Neuronal stem cell (in vitro differentiated cells): ENCODE measurements at regions not wholly inside any gene's neighbourhood (a gene's known extent, or its start where the extent isn't known, plus 50 kb on each side); places are given as distances from the start of the nearest gene placed in this dataset.

Experiments used
- DNase-seq: peaks from one replicate; pipeline ENCODE4 v3.0.0-alpha.2; 2013; ENCODE audit warnings: low spot score
- H2AFZ ChIP-seq: one replicate; pipeline ENCODE4 v1.6.1; 2013; ENCODE audit warnings: mild to moderate bottlenecking, low read length, inconsistent platforms
- H2AK5ac ChIP-seq: 2 replicates; pipeline ENCODE4 v1.6.1; 2013; ENCODE audit warnings: low read depth, mild to moderate bottlenecking, inconsistent platforms, low read length, moderate library complexity, mixed read lengths
- H2BK120ac ChIP-seq: 2 replicates; pipeline ENCODE4 v1.6.1; 2013; ENCODE audit warnings: low read depth, mild to moderate bottlenecking, inconsistent platforms, low read length, moderate library complexity, mixed read lengths
- H2BK12ac ChIP-seq: one replicate; pipeline ENCODE4 v1.6.1; 2013; ENCODE audit warnings: low read length, inconsistent platforms
- H2BK15ac ChIP-seq: 2 replicates; pipeline ENCODE4 v1.6.1; 2013; ENCODE audit warnings: mild to moderate bottlenecking, low read length, inconsistent platforms, mixed read lengths
- H2BK5ac ChIP-seq: one replicate; pipeline ENCODE4 v1.6.1; 2013; ENCODE audit warnings: inconsistent platforms, mild to moderate bottlenecking, low read length, moderate library complexity
- H3K14ac ChIP-seq: one replicate; pipeline ENCODE4 v1.6.1; 2013; ENCODE audit warnings: low read length, inconsistent platforms
- H3K18ac ChIP-seq: 2 replicates; pipeline ENCODE4 v1.6.1; 2013; ENCODE audit warnings: low read length, inconsistent platforms
- H3K23ac ChIP-seq: 2 replicates; pipeline ENCODE4 v1.6.1; 2013; ENCODE audit warnings: low read depth, mild to moderate bottlenecking, mixed read lengths, low read length, inconsistent platforms; ENCODE audit not compliant: poor library complexity
- H3K27ac ChIP-seq: replicated peaks from 3 replicates; pipeline ENCODE4 v1.5.1; 2013; ENCODE audit warnings: low read length, inconsistent platforms
- H3K27me3 ChIP-seq, 3 experiments: 2 replicates each; pipeline ENCODE4 v1.6.1; 2013; ENCODE audit warnings: low read length in 3 of 3, mild to moderate bottlenecking in 2 of 3, inconsistent platforms in 1 of 3, low read depth in 1 of 3, mixed read lengths in 1 of 3, moderate library complexity in 1 of 3; ENCODE audit not compliant: control insufficient read depth in 3 of 3, insufficient read depth in 3 of 3
- H3K36me3 ChIP-seq, 2 donors: replicated peaks in 1 of 2; 2 replicates each; pipeline ENCODE4 v1.6.1; 2013; ENCODE audit warnings: low read length in 2 of 2; ENCODE audit not compliant: control insufficient read depth in 2 of 2, insufficient read depth in 2 of 2
- H3K4ac ChIP-seq: 2 replicates; pipeline ENCODE4 v1.6.1; 2013; ENCODE audit warnings: inconsistent platforms, mild to moderate bottlenecking, low read length, moderate library complexity
- H3K4me1 ChIP-seq, 2 donors: 1 replicate in 1 of 2; 2 replicates in 1 of 2; pipeline ENCODE4 v1.6.1; 2013; ENCODE audit warnings: low read length in 2 of 2, low read depth in 1 of 2; ENCODE audit not compliant: control insufficient read depth in 2 of 2, insufficient read depth in 1 of 2
- H3K4me2 ChIP-seq: one replicate; pipeline ENCODE4 v1.6.1; 2013; ENCODE audit warnings: mild to moderate bottlenecking, low read length, inconsistent platforms; ENCODE audit not compliant: insufficient read depth, poor library complexity, severe bottlenecking
- H3K4me3 ChIP-seq, 2 donors: 2 replicates each; pipeline ENCODE4 v1.5.1; 2013; ENCODE audit warnings: low read length in 2 of 2, mild to moderate bottlenecking in 2 of 2, inconsistent platforms in 1 of 2, moderate library complexity in 1 of 2
- H3K79me1 ChIP-seq: one replicate; pipeline ENCODE4 v1.6.1; 2013; ENCODE audit warnings: low read depth, mild to moderate bottlenecking, inconsistent platforms, low read length, moderate library complexity
- H3K9ac ChIP-seq: one replicate; pipeline ENCODE4 v1.6.1; 2013; ENCODE audit warnings: mild to moderate bottlenecking, low read depth, low read length, inconsistent platforms; ENCODE audit not compliant: poor library complexity
- H3K9me3 ChIP-seq, 2 donors: replicated peaks in 1 of 2; 2 replicates each; pipeline versions ENCODE3 to v1.6.1; 2013; ENCODE audit warnings: low read length in 2 of 2, mild to moderate bottlenecking in 2 of 2, inconsistent platforms in 1 of 2, low read depth in 1 of 2, mixed read lengths in 1 of 2, moderate library complexity in 1 of 2; ENCODE audit not compliant: control insufficient read depth in 2 of 2, insufficient read depth in 1 of 2
- H4K8ac ChIP-seq: one replicate; pipeline ENCODE4 v1.6.1; 2013; ENCODE audit warnings: low read depth, mild to moderate bottlenecking, inconsistent platforms, low read length, moderate library complexity
- H4K91ac ChIP-seq: one replicate; pipeline ENCODE4 v1.6.1; 2013; ENCODE audit warnings: low read length, low read depth, mild to moderate bottlenecking, inconsistent platforms; ENCODE audit not compliant: poor library complexity
- WGBS, 2 donors: extraction: QIAGEN DNeasy Blood & Tissue Kit; methylation state at CpG; one replicate each; pipeline ENCODE4 v1.1.7; 2013; ENCODE audit warnings: missing lambda C conversion rate in 2 of 2, mixed read lengths in 1 of 2; ENCODE audit not compliant: insufficient read length in 2 of 2, insufficient replicate concordance in 1 of 2; ENCODE audit errors: extremely low coverage in 2 of 2; 5-methylcytosine and 5-hydroxymethylcytosine counted together

DNA sequence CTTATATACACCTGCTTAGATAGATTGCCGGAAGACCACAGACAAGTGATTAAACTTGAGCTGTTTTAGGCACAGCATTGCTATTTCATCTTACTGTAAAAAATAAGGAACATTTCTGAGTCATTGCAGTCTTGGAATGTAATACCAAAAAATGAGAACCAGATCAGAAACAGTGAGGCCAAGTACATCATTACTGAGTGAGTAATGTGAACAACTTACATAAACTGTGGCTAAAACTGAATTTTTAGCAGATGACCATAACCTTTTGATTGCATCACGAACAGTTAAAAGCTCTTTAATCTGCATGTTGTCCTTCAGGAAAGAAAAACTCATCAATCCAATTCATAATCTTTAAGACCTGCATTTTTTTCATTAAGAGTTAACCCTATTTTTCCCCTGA, 157.1 kb upstream of the FGF10 start:
- Histone ChIP-seq H3K27ac (no peak overlapping the region), H2BK120ac (no peak overlapping the region), H2AFZ (no peak overlapping the region), H2AK5ac (no peak overlapping the region), H3K4me2 (no peak overlapping the region), H3K9me3 (no peaks in the 10 kb centered on the region), H3K4ac (no peak overlapping the region), H3K79me1 (no peaks in the 10 kb centered on the region), H3K23ac (no peak overlapping the region), H3K4me1 (no peaks in the 10 kb centered on the region), H3K36me3 (no peaks in the 10 kb centered on the region), H3K27me3 (no peaks in the 10 kb centered on the region), H3K4me3 (no peak overlapping the region), H2BK12ac (no peak overlapping the region), H3K9ac (no peak overlapping the region), H3K14ac (no peak overlapping the region), H4K8ac (no peak overlapping the region), H3K18ac (no peak overlapping the region), H2BK15ac (no peak overlapping the region), H2BK5ac (no peak overlapping the region), H4K91ac (no peak overlapping the region)
- WGBS, 2 donors = no CpG with 5 or more reads among the region's 2 CpGs
- DNase-seq = no peak

DNA sequence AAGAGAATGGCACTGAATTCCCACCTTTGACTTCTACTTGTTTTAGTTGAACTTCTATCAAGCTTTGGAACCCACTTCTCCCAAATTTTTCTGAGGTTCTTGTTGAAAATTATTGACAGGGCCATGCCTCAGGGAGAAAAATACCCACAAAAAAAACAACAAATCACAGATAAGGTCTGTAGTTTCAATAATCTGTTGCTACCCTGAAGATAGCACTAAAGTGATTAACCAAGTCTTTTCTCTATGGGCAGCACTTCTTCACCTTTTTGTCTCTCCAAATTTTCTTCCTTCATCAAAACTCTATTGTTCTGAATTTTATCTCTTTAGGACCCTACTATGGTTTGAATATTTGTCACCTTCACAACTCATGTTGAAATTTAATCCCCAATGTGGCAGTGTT, 154.3 kb upstream of the FGF10 start:
- Histone ChIP-seq H3K4me1 (peaks cover 0 to 5% of the 10 kb centered on the region in 2 donors), H2BK12ac (no peak overlapping the region), H3K4me3 (no peak overlapping the region), H3K4ac (no peak overlapping the region), H2BK120ac (no peak overlapping the region), H3K14ac (no peak overlapping the region), H2BK15ac (no peak overlapping the region), H2AFZ (no peak overlapping the region), H3K9me3 (no peaks in the 10 kb centered on the region), H3K4me2 (no peak overlapping the region), H3K9ac (no peak overlapping the region), H3K79me1 (no peaks in the 10 kb centered on the region), H2BK5ac (no peak overlapping the region), H4K8ac (no peak overlapping the region), H2AK5ac (no peak overlapping the region), H3K23ac (no peak overlapping the region), H3K27ac (no peak overlapping the region), H3K36me3 (no peaks in the 10 kb centered on the region), H4K91ac (no peak overlapping the region), H3K27me3 (no peaks in the 10 kb centered on the region), H3K18ac (no peak overlapping the region)
- DNase-seq = no peak

DNA sequence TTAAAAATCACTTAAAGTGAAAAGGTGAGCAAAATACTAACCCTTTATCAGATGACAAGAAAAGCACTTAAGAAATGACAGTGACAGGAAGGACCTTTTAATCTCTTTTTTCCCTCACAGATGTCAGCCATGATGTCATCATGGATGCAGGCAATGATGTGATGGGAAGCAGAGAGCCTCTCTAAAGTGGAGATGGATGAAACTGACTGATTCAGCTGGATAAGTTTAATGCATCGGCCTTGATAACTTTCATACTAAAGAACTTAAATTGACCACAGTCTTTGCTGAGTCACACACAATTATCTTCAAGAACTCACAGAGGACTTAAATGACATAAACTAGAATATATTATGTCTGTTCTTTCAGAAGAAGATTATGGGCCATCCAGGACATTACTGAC, 153.2 kb upstream of the FGF10 start:
- no peak overlapping the region for H3K18ac ChIP-seq
- no peak overlapping the region for H3K9ac ChIP-seq
- H3K14ac ChIP-seq = no peak overlapping the region
- no peak overlapping the region for H3K23ac ChIP-seq
- no peak overlapping the region for H3K4me3 ChIP-seq
- no peak overlapping the region for H3K27ac ChIP-seq
- DNase-seq = no peak
- H4K8ac ChIP-seq = no peak overlapping the region
- H4K91ac ChIP-seq = no peak overlapping the region
- no peak overlapping the region for H2BK5ac ChIP-seq
- H3K9me3 ChIP-seq = no peaks in the 10 kb centered on the region
- no peak overlapping the region for H2AFZ ChIP-seq
- no peaks in the 10 kb centered on the region for H3K27me3 ChIP-seq
- H3K4me1 ChIP-seq = peaks cover 0 to 5% of the 10 kb centered on the region in 2 donors
- no peak overlapping the region for H2BK120ac ChIP-seq
- H3K36me3 ChIP-seq = no peaks in the 10 kb centered on the region
- H2AK5ac ChIP-seq = no peak overlapping the region
- no peak overlapping the region for H2BK15ac ChIP-seq
- H3K4ac ChIP-seq = no peak overlapping the region
- WGBS, 2 donors = no CpG with 5 or more reads among the region's 1 CpG
- H3K79me1 ChIP-seq = no peaks in the 10 kb centered on the region
- no peak overlapping the region for H3K4me2 ChIP-seq
- H2BK12ac ChIP-seq = no peak overlapping the region

DNA sequence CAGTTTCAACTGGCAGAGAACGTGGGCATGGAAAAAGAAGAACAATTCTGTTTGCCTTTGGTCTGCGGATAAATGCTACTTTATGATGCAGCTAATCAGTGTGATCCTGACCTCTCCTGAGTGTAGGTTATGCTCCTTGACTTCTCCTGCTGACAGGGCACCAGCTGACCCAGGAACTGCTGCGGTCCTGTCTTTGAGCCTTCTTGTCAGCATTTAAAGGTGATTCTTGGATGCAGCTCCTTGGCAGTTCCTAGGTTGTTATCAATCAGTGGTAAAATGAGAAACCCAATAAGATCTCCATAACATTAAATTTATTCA, 150.3 kb upstream of the FGF10 start:
- WGBS, 2 donors = no CpG with 5 or more reads among the region's 3 CpGs
- DNase-seq = no peak

More for the DNA sequence above, 150.3 kb upstream of the FGF10 start:
- Histone ChIP-seq H3K9me3 (no peaks in the 10 kb centered on the region), H3K4me1 (peaks cover 0 to 5% of the 10 kb centered on the region in 2 donors), H3K27ac (no peak overlapping the region), H3K4ac (no peak overlapping the region), H3K18ac (no peak overlapping the region), H3K14ac (no peak overlapping the region), H2BK5ac (no peak overlapping the region), H2AK5ac (no peak overlapping the region), H2BK12ac (no peak overlapping the region), H3K4me2 (no peak overlapping the region), H3K36me3 (no peaks in the 10 kb centered on the region), H3K23ac (no peak overlapping the region), H4K8ac (no peak overlapping the region), H2AFZ (no peak overlapping the region), H2BK15ac (no peak overlapping the region), H3K9ac (no peak overlapping the region), H4K91ac (no peak overlapping the region), H3K79me1 (no peaks in the 10 kb centered on the region), H3K27me3 (no peaks in the 10 kb centered on the region), H3K4me3 (no peak overlapping the region), H2BK120ac (no peak overlapping the region)
